ENCODE measurements at regions not wholly inside any gene's neighbourhood (a gene's known extent, or its start where the extent isn't known, plus 50 kb on each side); places are given as distances from the start of the nearest gene placed in this dataset.
"Not testable (repeated sequence)": the region's sequence is repeated elsewhere in the genome, so short reads cannot be mapped to it uniquely, and the experiment has no call there.

GRCh38 chr2:2614452-2614851 is 283.4 kb upstream of the MYT1L start:
- DNase-seq, result no peak

DNA sequence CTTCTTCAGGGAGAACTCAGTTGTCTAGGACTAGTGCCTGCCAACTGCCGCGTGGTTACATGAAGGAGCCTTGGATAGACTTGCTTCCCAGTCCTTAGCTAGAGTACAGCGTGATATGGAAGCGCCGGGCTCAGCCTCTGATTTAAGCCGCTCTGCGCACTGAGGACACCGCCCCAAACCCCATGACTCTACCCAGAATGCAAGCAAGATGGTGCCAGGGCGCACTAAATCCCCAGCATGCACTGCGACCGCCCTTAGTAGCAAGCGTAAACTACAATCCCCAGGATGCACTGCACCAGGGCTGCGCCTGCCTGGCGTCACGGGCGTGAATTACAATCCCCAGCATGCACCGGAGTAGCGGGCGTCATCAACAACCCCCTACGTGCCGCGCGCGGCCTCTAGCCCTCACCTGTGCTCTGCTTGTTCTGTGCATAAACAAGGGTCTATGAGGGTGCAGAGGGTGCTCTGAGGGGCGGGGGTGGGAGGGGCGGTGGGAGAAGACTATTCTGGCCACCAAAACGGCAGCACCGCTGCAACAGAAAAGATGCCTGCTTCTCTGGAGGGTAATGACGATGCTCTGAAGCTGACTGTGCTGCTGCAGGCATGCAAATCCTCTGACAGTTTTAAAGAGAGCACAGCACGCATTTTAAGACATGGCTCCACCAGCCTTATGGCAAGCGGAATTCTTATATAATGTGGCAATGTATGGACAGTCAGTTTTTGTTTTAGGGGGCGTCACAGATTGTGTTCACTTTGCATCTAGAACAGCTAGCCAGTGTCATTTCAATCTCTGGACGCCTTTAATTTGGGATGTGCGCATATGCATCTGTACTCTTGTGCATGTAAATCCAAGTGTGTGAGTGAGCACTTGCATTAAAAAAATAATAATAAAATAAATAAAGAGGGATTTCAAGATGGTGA is 282.5 kb upstream of the MYT1L start:
- peak; percentile 91 for DNase-seq

- DNase-seq, result no peak
Observed at GRCh38 chr2:2610751-2611150, 279.7 kb upstream of the MYT1L start.

DNA sequence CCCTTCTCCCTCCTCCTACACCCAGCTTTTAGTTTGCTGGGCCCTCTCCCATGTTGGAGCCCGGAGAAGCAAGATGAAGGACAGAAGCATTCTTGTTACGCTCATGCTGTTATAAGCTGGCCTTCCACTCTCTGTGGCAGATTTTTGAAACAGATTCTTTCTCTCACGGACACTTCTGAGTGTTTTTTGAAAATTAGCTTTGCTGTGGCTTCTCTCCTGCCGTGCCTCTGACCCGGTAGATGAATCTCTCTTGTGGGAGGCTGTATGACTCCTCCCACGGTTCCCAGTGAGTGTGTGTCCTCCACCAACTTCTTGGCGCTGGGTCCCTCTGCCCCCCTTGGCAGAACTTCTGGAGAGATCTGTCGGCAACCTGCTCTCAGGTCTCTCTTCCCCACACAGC is 269.3 kb upstream of the MYT1L start:
- no peak for DNase-seq

GRCh38 chr2:2599441-2599840 is 268.4 kb upstream of the MYT1L start:
- DNase-seq, result no peak

DNA sequence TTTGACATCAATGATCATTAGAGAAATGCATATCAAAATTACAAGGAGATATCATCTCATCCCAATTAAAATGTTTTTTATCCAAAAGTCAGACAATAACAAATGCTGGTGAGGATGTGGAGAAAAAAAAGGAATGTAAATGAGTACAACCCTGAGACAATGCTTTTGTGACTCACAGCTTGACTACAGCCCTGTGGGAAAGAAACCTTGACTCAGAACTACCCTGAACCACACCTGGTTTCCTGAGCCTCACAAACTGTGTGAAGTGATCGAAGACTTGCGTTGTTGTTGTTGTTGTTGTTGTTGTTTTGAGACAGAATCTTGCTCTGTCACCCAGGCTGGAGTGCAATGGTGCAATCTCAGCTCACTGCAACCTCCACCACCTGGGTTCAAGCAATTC is 266.6 kb upstream of the MYT1L start:
- no peak for DNase-seq

DNA sequence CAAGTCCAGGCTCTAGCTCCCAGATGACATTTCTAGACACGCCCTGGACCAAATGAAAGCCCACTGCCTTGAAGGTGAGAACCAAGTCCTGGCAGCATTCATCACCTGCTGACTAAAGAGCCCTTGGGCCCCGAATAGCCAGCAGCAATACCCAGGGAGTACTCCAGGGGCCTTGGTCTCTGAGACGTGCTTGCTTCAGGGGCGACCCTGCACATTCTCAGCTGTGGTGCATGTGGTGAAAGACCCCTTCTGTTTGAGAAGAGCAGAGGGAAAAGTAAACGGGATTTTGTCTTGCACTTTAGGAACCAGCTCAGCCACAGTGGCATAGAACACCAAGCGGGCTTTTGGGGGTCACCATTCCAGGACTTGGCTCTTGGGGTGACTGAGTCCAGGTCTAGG is 260.5 kb upstream of the MYT1L start:
- DNase-seq, result no peak

GRCh38 chr2:2590841-2591541 is 259.9 kb upstream of the MYT1L start:
- no peak for DNase-seq

DNA sequence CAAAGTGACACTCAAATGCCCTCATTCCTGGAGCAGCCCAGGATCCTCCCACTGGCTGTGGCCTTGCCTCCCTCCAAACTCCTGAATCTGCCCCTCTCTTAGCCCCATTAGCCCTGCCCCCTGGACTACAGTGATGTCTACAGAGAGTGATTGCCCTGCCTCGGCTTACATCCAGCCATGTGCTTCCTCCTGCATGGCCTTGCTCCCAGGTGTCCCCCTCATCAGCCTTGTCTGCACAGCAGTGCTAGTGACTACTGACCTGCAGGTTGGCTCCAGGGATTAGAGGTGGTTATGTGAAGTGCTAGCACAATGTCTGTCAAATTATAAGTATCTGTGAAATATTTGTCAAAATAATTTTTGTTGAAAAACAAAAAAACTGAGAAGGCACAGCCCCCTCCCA is 259.1 kb upstream of the MYT1L start:
- no peak for DNase-seq

GRCh38 chr2:2588777-2589176 is 257.7 kb upstream of the MYT1L start:
- DNase-seq, result no peak

- no peak for DNase-seq
Observed at GRCh38 chr2:2587354-2587753, 256.3 kb upstream of the MYT1L start.

- DNase-seq, result no peak
Observed at GRCh38 chr2:2586931-2587330, 255.9 kb upstream of the MYT1L start.

DNA sequence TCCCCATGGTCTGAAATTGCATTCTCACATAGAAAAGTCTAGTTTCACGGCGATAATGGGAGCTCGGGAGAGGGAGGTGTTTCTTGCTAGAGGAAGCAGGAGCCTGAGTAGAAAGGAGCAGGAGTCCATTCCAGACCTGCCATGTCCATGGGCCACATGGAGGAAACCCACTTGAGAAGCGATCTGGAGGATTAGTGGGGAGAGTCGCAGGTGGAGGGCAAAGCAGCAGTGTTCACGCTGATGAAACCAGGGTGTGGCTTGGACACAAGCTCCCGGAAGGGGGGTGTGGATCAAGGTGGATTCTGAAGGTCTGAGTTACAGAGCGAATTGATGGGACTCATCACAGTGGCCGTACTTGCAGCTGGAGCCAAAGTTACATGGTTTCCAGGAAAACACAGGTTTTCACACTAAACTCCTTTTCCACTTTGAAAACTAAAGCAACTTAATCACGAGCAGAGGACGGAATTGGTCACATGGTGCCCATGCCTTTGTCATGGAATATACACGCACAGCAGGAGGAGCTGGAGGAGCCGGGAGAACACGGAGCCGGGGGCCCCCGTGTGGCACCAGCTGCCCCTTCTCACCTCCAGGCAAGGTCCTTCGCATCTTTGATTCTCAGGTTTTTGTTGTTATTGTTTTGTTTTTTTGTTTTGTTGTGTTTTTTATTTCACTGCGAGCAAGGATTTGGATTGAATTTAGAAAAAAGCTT is 255.1 kb upstream of the MYT1L start:
- no peak for DNase-seq

DNA sequence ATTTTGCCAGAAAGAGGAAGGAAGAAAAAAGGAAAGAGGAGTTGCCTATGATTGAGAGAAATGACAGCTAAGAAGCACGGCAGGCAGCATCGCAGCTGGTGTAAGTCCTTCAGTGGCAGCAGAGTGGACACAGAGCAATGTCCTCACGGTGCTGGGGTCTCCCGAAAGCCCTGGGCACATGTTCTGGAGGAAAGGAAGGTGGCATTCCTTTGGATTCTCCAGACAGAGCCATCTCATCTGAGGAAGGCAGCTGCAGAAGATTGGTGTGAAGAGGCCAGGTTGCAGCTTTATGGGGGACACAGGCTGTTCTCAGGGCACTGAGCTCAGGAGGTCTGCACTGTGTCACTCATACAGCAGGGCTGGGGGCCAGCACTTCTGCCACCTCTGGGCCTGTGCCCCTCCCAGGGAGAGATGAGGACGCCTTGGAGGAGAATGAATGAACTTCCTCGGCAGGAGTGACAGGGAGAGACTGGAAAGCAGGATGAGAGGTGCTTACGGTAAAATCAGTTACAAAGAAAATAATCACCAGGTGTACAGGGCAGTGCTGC is 252.0 kb upstream of the MYT1L start:
- DNase-seq, result no peak

- peak; percentile 17 for DNase-seq
Observed at GRCh38 chr2:2581331-2582159, 250.5 kb upstream of the MYT1L start.

- not testable (repeated sequence) for DNase-seq
Observed at GRCh38 chr2:2580841-2581240, 249.8 kb upstream of the MYT1L start.

- DNase-seq, result no peak
Observed at GRCh38 chr2:2580341-2580740, 249.3 kb upstream of the MYT1L start.

DNA sequence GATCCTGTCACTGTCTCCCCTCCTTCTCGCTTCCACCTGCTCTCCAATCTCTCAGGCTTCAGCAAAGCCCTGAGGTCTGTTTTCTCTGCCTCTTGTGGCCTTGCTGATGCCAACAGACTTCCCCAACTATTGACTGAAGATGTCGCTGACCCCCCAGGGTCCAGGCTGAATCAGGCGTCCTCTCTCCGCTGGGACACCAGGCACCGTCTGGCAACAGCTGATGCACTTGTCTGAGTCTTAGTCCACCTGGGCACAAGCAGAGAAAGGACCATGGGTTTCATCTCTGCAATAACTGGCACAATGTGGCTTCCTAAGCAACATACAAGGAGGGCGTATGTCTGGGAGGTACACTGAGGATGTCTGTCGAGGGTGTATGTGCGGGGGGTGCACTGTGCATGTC is 248.7 kb upstream of the MYT1L start:
- no peak for DNase-seq

DNA sequence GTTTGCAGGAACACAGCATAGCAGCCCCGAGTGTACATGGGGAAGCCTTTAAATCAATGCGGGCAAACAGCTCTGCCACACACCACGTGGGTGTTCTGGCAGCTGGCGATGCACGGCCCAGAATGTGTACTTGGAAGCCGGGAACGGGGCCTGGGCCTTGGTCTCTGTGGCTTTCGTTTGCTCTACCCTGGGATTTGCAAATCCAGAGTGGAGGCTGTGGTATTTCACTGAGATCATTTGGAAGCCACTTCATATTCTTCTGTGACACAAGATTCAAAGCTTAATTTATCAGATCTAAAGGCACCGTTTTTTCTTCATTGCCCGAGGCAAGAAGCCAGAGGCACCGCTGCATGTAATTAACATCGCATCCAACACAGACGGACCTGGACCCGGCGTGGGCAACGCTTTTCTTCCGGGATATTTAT is 246.3 kb upstream of the MYT1L start:
- DNase-seq, result peak; percentile 77

GRCh38 chr2:2575870-2576386 is 244.9 kb upstream of the MYT1L start:
- no peak for DNase-seq

DNA sequence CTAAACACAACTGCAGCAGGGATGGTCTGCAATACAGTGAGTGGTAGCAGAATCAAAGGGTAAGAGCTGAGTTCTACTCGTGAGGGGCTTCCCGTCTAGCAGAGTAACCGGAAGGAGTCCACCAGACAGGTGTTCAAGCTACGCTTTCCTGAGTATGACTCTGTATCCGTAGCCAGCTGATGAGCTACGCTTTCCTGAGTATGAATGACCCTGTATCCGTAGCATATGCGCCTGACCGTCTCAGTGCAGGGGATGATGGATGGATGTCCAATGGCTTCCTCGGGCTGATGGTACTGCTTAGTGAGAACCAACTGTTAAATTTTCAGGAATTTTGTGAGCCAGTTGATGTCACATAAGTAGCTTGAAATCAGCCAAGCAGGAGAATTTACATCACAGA is 244.1 kb upstream of the MYT1L start:
- DNase-seq, result no peak
